GM18870 (cell line): ENCODE measurements at regions not wholly inside any gene's neighbourhood (a gene's known extent, or its start where the extent isn't known, plus 50 kb on each side); places are given as distances from the start of the nearest gene placed in this dataset.
"Not testable (repeated sequence)": the region's sequence is repeated elsewhere in the genome, so short reads cannot be mapped to it uniquely, and the experiment has no call there.

Experiments
- ATAC-seq: cut with Tn5 transposase; IDR thresholded peaks from one replicate; pipeline ENCODE4 v1.9.1; 2021; ENCODE audit warnings: moderate library complexity; ENCODE audit not compliant: unreplicated experiment

GRCh38 chr5:29039994-29040393 lies 2001.6 kb upstream of the CDH9 start:
- ATAC-seq, result no peak

GRCh38 chr5:29037716-29038115 lies 1999.3 kb upstream of the CDH9 start:
- ATAC-seq, result no peak

- no peak for ATAC-seq
Observed at GRCh38 chr5:29024052-29024451, 1985.7 kb upstream of the CDH9 start.

GRCh38 chr5:29023541-29023940 lies 1985.2 kb upstream of the CDH9 start:
- ATAC-seq, result no peak

GRCh38 chr5:29017501-29017900 lies 1979.1 kb upstream of the CDH9 start:
- no peak for ATAC-seq

- no peak for ATAC-seq
Observed at GRCh38 chr5:29016067-29016466, 1977.7 kb upstream of the CDH9 start.

GRCh38 chr5:29015523-29015922 lies 1977.1 kb upstream of the CDH9 start:
- ATAC-seq, result no peak

GRCh38 chr5:29005386-29005785 lies 1967.0 kb upstream of the CDH9 start:
- ATAC-seq, result no peak

- no peak for ATAC-seq
Observed at GRCh38 chr5:29002481-29002880, 1964.1 kb upstream of the CDH9 start.

- ATAC-seq, result no peak
Observed at GRCh38 chr5:29001666-29002065, 1963.3 kb upstream of the CDH9 start.

GRCh38 chr5:28984639-28985038 lies 1946.3 kb upstream of the CDH9 start:
- ATAC-seq, result no peak

GRCh38 chr5:28975508-28975907 lies 1937.1 kb upstream of the CDH9 start:
- ATAC-seq, result no peak

GRCh38 chr5:28967848-28968247 lies 1929.5 kb upstream of the CDH9 start:
- no peak for ATAC-seq

GRCh38 chr5:28961816-28962215 lies 1923.4 kb upstream of the CDH9 start:
- ATAC-seq, result no peak

GRCh38 chr5:28958581-28958980 lies 1920.2 kb upstream of the CDH9 start:
- ATAC-seq, result no peak

GRCh38 chr5:28957450-28957849 lies 1919.1 kb upstream of the CDH9 start:
- no peak for ATAC-seq

GRCh38 chr5:28954074-28954473 lies 1915.7 kb upstream of the CDH9 start:
- no peak for ATAC-seq

- ATAC-seq, result no peak
Observed at GRCh38 chr5:28947865-28948264, 1909.5 kb upstream of the CDH9 start.

- ATAC-seq, result no peak
Observed at GRCh38 chr5:28945859-28946258, 1907.5 kb upstream of the CDH9 start.

- not testable (repeated sequence) for ATAC-seq
Observed at GRCh38 chr5:28929366-28929765, 1891.0 kb upstream of the CDH9 start.

GRCh38 chr5:28928327-28928790 lies 1890.0 kb upstream of the CDH9 start:
- not testable (repeated sequence) for ATAC-seq

- ATAC-seq, result no peak
Observed at GRCh38 chr5:28927559-28928326, 1889.4 kb upstream of the CDH9 start.

- no peak for ATAC-seq
Observed at GRCh38 chr5:28926422-28926821, 1888.0 kb upstream of the CDH9 start.
